H9 (cell line): ENCODE measurements at regions not wholly inside any gene's neighbourhood (a gene's known extent, or its start where the extent isn't known, plus 50 kb on each side); places are given as distances from the start of the nearest gene placed in this dataset.

Source experiments
- DNase-seq: peaks from one replicate; pipeline ENCODE4 v3.0.0-alpha.2; 2017
- H2AFZ ChIP-seq: one replicate; pipeline ENCODE4 v1.6.1; 2013; ENCODE audit warnings: mild to moderate bottlenecking, low read length, control low read depth, moderate library complexity
- H2AK5ac ChIP-seq: 2 replicates; pipeline ENCODE4 v1.6.1; 2013; ENCODE audit warnings: low read length, control low read depth, mixed read lengths; ENCODE audit not compliant: insufficient read length
- H2BK120ac ChIP-seq: one replicate; pipeline ENCODE4 v1.6.1; 2013; ENCODE audit warnings: low read depth, mild to moderate bottlenecking, low read length, control low read depth, inconsistent platforms; ENCODE audit not compliant: poor library complexity, severe bottlenecking
- H2BK12ac ChIP-seq: 2 replicates; pipeline ENCODE4 v1.6.1; 2013; ENCODE audit warnings: low read length, control low read depth, mixed read lengths, low read depth; ENCODE audit not compliant: insufficient read length
- H2BK15ac ChIP-seq: 2 replicates; pipeline ENCODE4 v1.6.1; 2013; ENCODE audit warnings: low read depth, low read length, control low read depth
- H2BK20ac ChIP-seq: one replicate; pipeline ENCODE4 v1.6.1; 2013; ENCODE audit warnings: low read depth, mild to moderate bottlenecking, low read length, control low read depth, inconsistent platforms; ENCODE audit not compliant: poor library complexity, severe bottlenecking
- H2BK5ac ChIP-seq: 2 replicates; pipeline ENCODE4 v1.6.1; 2013; ENCODE audit warnings: low read length, control low read depth, mixed read lengths; ENCODE audit not compliant: insufficient read length
- H3K14ac ChIP-seq: 2 replicates; pipeline ENCODE4 v1.6.1; 2013; ENCODE audit warnings: low read length, control low read depth; ENCODE audit not compliant: insufficient read depth
- H3K18ac ChIP-seq: 2 replicates; pipeline ENCODE4 v1.6.1; 2013; ENCODE audit warnings: low read depth, mild to moderate bottlenecking, mixed read lengths, low read length, control low read depth; ENCODE audit not compliant: insufficient read length
- H3K23ac ChIP-seq: 2 replicates; pipeline ENCODE4 v1.6.1; 2013; ENCODE audit warnings: low read length, control low read depth, mixed read lengths, low read depth; ENCODE audit not compliant: insufficient read length
- H3K23me2 ChIP-seq: 2 replicates; pipeline ENCODE4 v1.6.1; 2013; ENCODE audit warnings: low read depth, mild to moderate bottlenecking, mixed read lengths, low read length, control low read depth; ENCODE audit not compliant: insufficient read length, poor library complexity, severe bottlenecking
- H3K27ac ChIP-seq: 2 replicates; pipeline ENCODE4 v1.5.1; 2013; ENCODE audit warnings: low read length, control low read depth, mixed read lengths, low read depth; ENCODE audit not compliant: insufficient read length
- H3K27me3 ChIP-seq: 2 replicates; pipeline ENCODE4 v1.6.1; 2013; ENCODE audit warnings: low read length, control low read depth, inconsistent platforms; ENCODE audit not compliant: insufficient read depth
- H3K4ac ChIP-seq: 2 replicates; pipeline ENCODE4 v1.6.1; 2013; ENCODE audit warnings: low read depth, mild to moderate bottlenecking, control low read depth, inconsistent platforms, low read length, moderate library complexity
- H3K4me1 ChIP-seq: 2 replicates; pipeline ENCODE4 v1.6.1; 2013; ENCODE audit warnings: low read length, control low read depth, inconsistent platforms; ENCODE audit not compliant: insufficient read depth
- H3K4me2 ChIP-seq: 2 replicates; pipeline ENCODE4 v1.6.1; 2013; ENCODE audit warnings: low read length, control low read depth, mixed read lengths; ENCODE audit not compliant: insufficient read length, insufficient read depth
- H3K56ac ChIP-seq: 2 replicates; pipeline ENCODE4 v1.6.1; 2013; ENCODE audit warnings: low read depth, mild to moderate bottlenecking, mixed read lengths, low read length, control low read depth; ENCODE audit not compliant: insufficient read length
- H3K79me1 ChIP-seq: 2 replicates; pipeline ENCODE4 v1.6.1; 2013; ENCODE audit warnings: low read depth, mild to moderate bottlenecking, moderate library complexity, low read length, control low read depth, inconsistent platforms; ENCODE audit not compliant: insufficient read depth, poor library complexity, severe bottlenecking
- H3K79me2 ChIP-seq: 2 replicates; pipeline ENCODE4 v1.6.1; 2013; ENCODE audit warnings: low read length, control low read depth, inconsistent platforms; ENCODE audit not compliant: insufficient read depth
- H3K9ac ChIP-seq: 2 replicates; pipeline ENCODE4 v1.6.1; 2013; ENCODE audit warnings: low read length, control low read depth, mixed read lengths; ENCODE audit not compliant: insufficient read length; ENCODE audit errors: extremely low read depth
- H3K9me3 ChIP-seq: one replicate; pipeline ENCODE4 v1.6.1; 2013; ENCODE audit warnings: low read depth, low read length, inconsistent platforms; ENCODE audit not compliant: control insufficient read depth
- H3T11ph ChIP-seq: one replicate; pipeline ENCODE4 v1.6.1; 2013; ENCODE audit warnings: mild to moderate bottlenecking, low read length, control low read depth, inconsistent platforms
- H4K20me1 ChIP-seq: one replicate; pipeline ENCODE4 v1.6.1; 2013; ENCODE audit not compliant: control insufficient read depth, insufficient read length, insufficient read depth
- H4K5ac ChIP-seq: 2 replicates; pipeline ENCODE4 v1.6.1; 2013; ENCODE audit warnings: low read depth, mild to moderate bottlenecking, mixed read lengths, low read length, control low read depth; ENCODE audit not compliant: insufficient read length
- H4K8ac ChIP-seq: replicated peaks from 2 replicates; pipeline ENCODE4 v1.6.1; 2013; ENCODE audit warnings: low read length, control low read depth, mixed read lengths, low read depth; ENCODE audit not compliant: insufficient read length
- H4K91ac ChIP-seq: 2 replicates; pipeline ENCODE4 v1.6.1; 2013; ENCODE audit warnings: low read depth, mild to moderate bottlenecking, moderate library complexity, mixed read lengths, low read length, control low read depth; ENCODE audit not compliant: insufficient read length
- H3K27ac Mint-ChIP-seq, 3 experiments: 2 replicates in 2 of 3; 3 replicates in 1 of 3; pipeline ENCODE4 v1.8.0; 2020 to 2021; ENCODE audit warnings: mixed read lengths in 3 of 3, mild to moderate bottlenecking in 1 of 3, moderate library complexity in 1 of 3
- H3K27me3 Mint-ChIP-seq: 2 replicates; pipeline ENCODE4 v1.8.0; 2021; ENCODE audit warnings: low read depth, mild to moderate bottlenecking, moderate library complexity, mixed read lengths
- H3K36me3 Mint-ChIP-seq, 3 experiments: 2 replicates in 2 of 3; 3 replicates in 1 of 3; pipeline ENCODE4 v1.8.0; 2020 to 2021; ENCODE audit warnings: low read depth in 3 of 3, mixed read lengths in 3 of 3; ENCODE audit not compliant: insufficient read depth in 1 of 3
- H3K4me1 Mint-ChIP-seq, 2 experiments: 2 replicates each; pipeline ENCODE4 v1.8.0; 2020; ENCODE audit warnings: mixed read lengths in 2 of 2
- H3K4me3 Mint-ChIP-seq, 2 experiments: 2 replicates in 1 of 2; 3 replicates in 1 of 2; pipeline ENCODE4 v1.8.0; 2020 to 2021; ENCODE audit warnings: mild to moderate bottlenecking in 2 of 2, mixed read lengths in 2 of 2, moderate library complexity in 1 of 2
- H3K9me3 Mint-ChIP-seq, 2 experiments: 2 replicates in 1 of 2; 3 replicates in 1 of 2; pipeline ENCODE4 v1.8.0; 2020; ENCODE audit warnings: mild to moderate bottlenecking in 2 of 2, mixed read lengths in 2 of 2, moderate library complexity in 1 of 2
- CTCF ChIP-seq: fragments of 200-600 bp; sonication (generic); conservative IDR thresholded peaks from 3 replicates; pipeline ENCODE4 v1.8.0; 2021; ENCODE audit warnings: antibody characterized with exemption, mild to moderate bottlenecking

- H4K91ac ChIP-seq, result no peak overlapping the region
- H2AK5ac ChIP-seq, result no peak overlapping the region
- H3K4me1 Mint-ChIP-seq, result peaks cover 25 to 34% of the 10 kb centered on the region in 2 experiments
- H2BK12ac ChIP-seq, result no peak overlapping the region
- no peaks in the 10 kb centered on the region for H3K23me2 ChIP-seq
- no peaks in the 10 kb centered on the region for H3K9me3 ChIP-seq
- TF ChIP-seq CTCF, result no peak
- no peak overlapping the region for H2BK15ac ChIP-seq
- H2BK20ac ChIP-seq, result no peak overlapping the region
- H3K36me3 Mint-ChIP-seq, result no peaks in the 10 kb centered on the region
- H3K9ac ChIP-seq, result no peak overlapping the region
- H3K27me3 Mint-ChIP-seq, result no peaks in the 10 kb centered on the region
- H4K5ac ChIP-seq, result no peak overlapping the region
- H3K9me3 Mint-ChIP-seq, result no peaks in the 10 kb centered on the region
- no peak overlapping the region for H4K8ac ChIP-seq
- no peaks in the 10 kb centered on the region for H3K79me1 ChIP-seq
- H4K20me1 ChIP-seq, result no peaks in the 10 kb centered on the region
- H2BK120ac ChIP-seq, result no peak overlapping the region
- H2BK5ac ChIP-seq, result no peak overlapping the region
- peak overlapping the region; percentile 4 to 21 (median 18); a peak in 4 of 7 replicates for H3K27ac Mint-ChIP-seq
- no peaks in the 10 kb centered on the region for H3K27me3 ChIP-seq
- no peak overlapping the region for H3K4me3 Mint-ChIP-seq
- no peaks in the 10 kb centered on the region for H3K79me2 ChIP-seq
- no peak overlapping the region for H3K23ac ChIP-seq
- no peaks in the 10 kb centered on the region; the same call in 1 of the 2 replicates for H3K4me1 ChIP-seq
- H3K4me2 ChIP-seq, result no peak overlapping the region
- H3K56ac ChIP-seq, result no peak overlapping the region
- H3K14ac ChIP-seq, result no peak overlapping the region
- no peak overlapping the region for H3K4ac ChIP-seq
- H3K27ac ChIP-seq, result no peak overlapping the region
- H3T11ph ChIP-seq, result no peak overlapping the region
- DNase-seq, result no peak
- H2AFZ ChIP-seq, result peak overlapping the region; percentile 45
- H3K18ac ChIP-seq, result no peak overlapping the region
Measured at GRCh38 chr9:71459082-71459481, 309.2 kb downstream of the CEMIP2 start.
